ENCODE measurements at regions not wholly inside any gene's neighbourhood (a gene's known extent, or its start where the extent isn't known, plus 50 kb on each side); places are given as distances from the start of the nearest gene placed in this dataset.

- Histone ChIP-seq H2BK20ac (ENCODE audit: low read depth, low read length, poor library complexity, severe bottlenecking) (no peak overlapping the region), H2BK5ac (ENCODE audit: insufficient read length, low read length) (no peak overlapping the region), H3K79me1 (ENCODE audit: insufficient read depth, low read depth, low read length, poor library complexity, severe bottlenecking) (no peaks in the 10 kb centered on the region), H2BK120ac (ENCODE audit: low read depth, low read length, poor library complexity, severe bottlenecking) (no peak overlapping the region), H2AK5ac (ENCODE audit: insufficient read length, low read length) (no peak overlapping the region), H3K18ac (ENCODE audit: insufficient read length, low read depth, low read length) (no peak overlapping the region), H3K9me3 (ENCODE audit: control insufficient read depth, low read depth, low read length) (no peaks in the 10 kb centered on the region), H3K79me2 (ENCODE audit: insufficient read depth, low read length) (no peaks in the 10 kb centered on the region), H4K20me1 (ENCODE audit: control insufficient read depth, insufficient read depth, insufficient read length) (no peaks in the 10 kb centered on the region), H3K23me2 (ENCODE audit: insufficient read length, low read depth, low read length, poor library complexity, severe bottlenecking) (no peaks in the 10 kb centered on the region), H4K91ac (ENCODE audit: insufficient read length, low read depth, low read length) (no peak overlapping the region), H2BK12ac (ENCODE audit: insufficient read length, low read depth, low read length) (no peak overlapping the region), H3K27ac (ENCODE audit: insufficient read length, low read depth, low read length) (no peak overlapping the region), H3K14ac (ENCODE audit: insufficient read depth, low read length) (no peak overlapping the region), H4K5ac (ENCODE audit: insufficient read length, low read depth, low read length) (no peak overlapping the region), H3K4me1 (ENCODE audit: insufficient read depth, low read length) (no peaks in the 10 kb centered on the region), H3K56ac (ENCODE audit: insufficient read length, low read depth, low read length) (no peak overlapping the region), H3K23ac (ENCODE audit: insufficient read length, low read depth, low read length) (no peak overlapping the region), H3K27me3 (ENCODE audit: insufficient read depth, low read length) (no peaks in the 10 kb centered on the region), H3K4me2 (ENCODE audit: insufficient read depth, insufficient read length, low read length) (no peak overlapping the region), H3T11ph (ENCODE audit: low read length) (no peak overlapping the region), H4K8ac (replicated peaks; ENCODE audit: insufficient read length, low read depth, low read length) (no peak overlapping the region), H3K9ac (ENCODE audit: extremely low read depth, insufficient read length, low read length) (no peak overlapping the region), H2BK15ac (ENCODE audit: low read depth, low read length) (no peak overlapping the region), H3K4ac (ENCODE audit: low read depth, low read length) (no peak overlapping the region), H2AFZ (ENCODE audit: low read length) (no peak overlapping the region)
- H3K27me3 Mint-ChIP-seq (ENCODE audit: low read depth): peaks cover 1% of the 10 kb centered on the region; the same call in 1 of the 2 replicates
- H3K27ac Mint-ChIP-seq: no peak overlapping the region
- no peak overlapping the region for H3K4me3 Mint-ChIP-seq
- peaks cover 9 to 24% of the 10 kb centered on the region in 2 experiments for H3K4me1 Mint-ChIP-seq
- TF ChIP-seq CTCF (conservative IDR thresholded peaks at IDR 0.05): no peak
- no peaks in the 10 kb centered on the region; a peak in 1 of 5 replicates for H3K9me3 Mint-ChIP-seq
- WGBS (ENCODE audit: extremely low coverage, insufficient read length, low lambda C conversion rate): no CpG with 5 or more reads among the region's 3 CpGs
- H3K36me3 Mint-ChIP-seq (ENCODE audit: insufficient read depth in 1 of 3, low read depth in 3 of 3): no peaks in the 10 kb centered on the region; a peak in 1 of 7 replicates
- no peak for DNase-seq
These were observed 176.6 kb downstream of the MRPL14 start for GRCh38 chr6:43950731-43951062.
